ENCODE measurements at regions not wholly inside any gene's neighbourhood (a gene's known extent, or its start where the extent isn't known, plus 50 kb on each side); places are given as distances from the start of the nearest gene placed in this dataset.
"Not testable (repeated sequence)": the region's sequence is repeated elsewhere in the genome, so short reads cannot be mapped to it uniquely, and the experiment has no call there.

GRCh38 chr1:30164693-30165092 is 558.7 kb downstream of the MATN1 start:
- no peak for DNase-seq

DNA sequence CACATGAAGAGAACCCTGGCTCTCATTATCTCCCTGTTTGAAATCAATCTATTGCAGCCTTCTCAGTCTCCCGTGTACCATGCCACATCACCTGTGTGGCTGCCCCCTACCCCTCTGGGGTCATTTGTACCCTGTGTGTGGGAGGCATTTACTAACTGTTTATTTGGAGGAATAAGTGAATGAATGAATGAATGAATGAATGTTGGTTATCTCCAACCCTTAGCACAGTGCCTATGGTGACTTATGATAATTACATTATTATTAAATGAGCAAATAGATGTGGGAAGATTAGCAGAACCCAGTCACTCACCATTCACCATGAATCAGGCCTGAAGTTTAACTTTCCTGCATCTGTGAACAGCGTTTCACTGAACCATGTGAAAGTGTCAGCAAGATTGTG is 560.8 kb downstream of the MATN1 start:
- DNase-seq, result no peak

- peak in 1 of 3 experiments; percentile 63 for DNase-seq
These were observed 561.4 kb downstream of the MATN1 start for GRCh38 chr1:30161953-30162352.

DNA sequence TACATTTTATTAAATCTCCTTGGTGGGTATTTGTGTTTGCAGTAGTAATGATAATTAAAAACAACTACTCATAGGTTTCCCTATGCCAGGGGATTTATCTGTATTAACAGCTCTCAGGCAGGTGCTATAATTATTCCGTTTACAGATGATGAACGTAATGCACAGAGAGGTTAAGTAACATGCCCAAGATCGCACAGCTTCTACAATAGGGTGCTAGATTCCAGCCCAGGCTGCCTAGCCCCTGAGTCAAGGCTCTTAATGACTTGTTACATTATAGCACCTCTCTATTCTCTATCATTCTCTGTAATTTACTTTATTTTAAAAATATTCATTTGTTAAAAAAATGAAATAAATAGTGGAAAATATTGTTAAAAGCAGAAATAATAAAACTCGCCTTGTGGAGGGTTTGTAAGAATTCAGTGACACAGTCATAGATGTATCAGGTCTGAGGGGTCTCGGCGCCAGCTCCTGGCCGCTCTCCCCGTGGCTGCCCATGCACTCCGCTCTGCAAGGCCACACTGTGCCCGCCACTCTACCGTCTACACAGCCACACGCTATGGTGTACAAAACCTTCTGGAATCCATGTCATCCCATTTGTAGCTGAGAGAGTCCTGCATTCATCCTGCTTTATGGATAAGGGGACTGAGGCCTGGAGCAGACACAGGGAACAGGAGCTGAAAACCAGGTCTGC is 562.2 kb downstream of the MATN1 start:
- DNase-seq, result no peak

- DNase-seq, result no peak
These were observed 564.4 kb downstream of the MATN1 start for GRCh38 chr1:30159015-30159414.

DNA sequence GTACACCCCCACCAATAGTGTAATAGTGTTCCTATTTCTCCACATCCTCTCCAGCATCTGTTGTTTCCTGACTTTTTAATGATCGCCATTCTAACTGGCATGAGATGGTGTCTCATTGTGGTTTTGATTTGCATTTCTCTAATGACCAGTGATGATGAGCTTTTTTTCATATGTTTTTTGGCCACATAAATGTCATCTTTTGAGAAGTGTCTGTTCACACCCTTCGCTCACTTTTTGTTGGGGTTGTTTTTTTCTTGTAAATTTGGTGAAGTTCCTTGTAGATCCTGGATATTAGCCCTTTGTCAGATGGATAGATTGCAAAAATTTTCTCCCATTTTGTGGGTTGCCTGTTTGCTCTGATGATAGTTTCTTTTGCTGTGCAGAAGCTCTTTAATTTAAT is 567.7 kb downstream of the MATN1 start:
- DNase-seq, result not testable (repeated sequence)

DNA sequence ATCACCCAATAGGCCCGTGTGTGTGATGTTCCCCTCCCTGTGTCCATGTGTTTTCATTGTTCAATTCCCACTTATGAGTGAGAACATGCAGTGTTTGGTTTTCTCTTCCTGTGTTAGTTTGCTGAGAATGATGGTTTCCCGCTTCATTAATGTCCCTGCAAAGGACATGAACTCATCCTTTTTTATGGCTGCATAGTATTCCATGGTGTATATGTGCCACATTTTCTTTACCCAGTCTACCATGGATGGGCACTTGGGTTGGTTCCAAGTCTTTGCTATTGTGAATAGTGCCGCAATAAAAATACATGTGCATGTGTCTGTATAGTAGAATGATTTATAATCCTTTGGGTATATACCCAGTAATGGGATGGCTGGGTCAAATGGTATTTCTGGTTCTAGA is 568.1 kb downstream of the MATN1 start:
- not testable (repeated sequence) for DNase-seq

DNA sequence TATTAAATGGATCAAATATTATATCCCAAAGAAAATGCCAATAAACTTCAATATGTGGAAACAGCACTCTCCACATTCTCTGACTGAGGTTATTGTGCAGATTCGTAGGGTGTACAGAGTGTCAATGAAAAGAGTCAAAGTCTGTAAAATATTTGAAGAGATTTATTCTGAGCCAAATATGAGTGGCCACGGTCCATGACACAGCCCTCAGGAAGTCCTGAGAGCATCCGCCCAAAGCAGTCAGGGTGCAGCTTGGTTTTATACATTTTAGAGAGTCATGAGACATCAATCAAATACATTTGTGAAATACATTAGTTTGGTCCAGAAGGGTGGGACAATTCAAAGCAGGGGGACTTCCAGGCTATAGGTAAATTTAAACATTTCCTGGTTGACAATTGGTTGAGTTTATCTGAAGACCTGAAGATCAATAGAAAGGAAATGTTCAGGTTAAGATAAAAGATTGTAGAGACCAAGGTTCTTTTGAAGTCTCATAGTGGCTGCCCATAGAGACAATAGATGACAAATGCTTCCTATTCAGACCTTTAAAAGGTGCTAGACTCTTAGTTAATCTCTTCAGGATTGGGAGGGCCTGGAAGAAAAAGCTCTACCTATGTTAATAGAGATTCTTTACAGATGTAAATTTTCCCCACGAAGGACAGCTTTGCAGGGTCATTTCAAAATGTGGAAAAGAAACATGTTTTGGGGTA is 569.5 kb downstream of the MATN1 start:
- no peak for DNase-seq

DNA sequence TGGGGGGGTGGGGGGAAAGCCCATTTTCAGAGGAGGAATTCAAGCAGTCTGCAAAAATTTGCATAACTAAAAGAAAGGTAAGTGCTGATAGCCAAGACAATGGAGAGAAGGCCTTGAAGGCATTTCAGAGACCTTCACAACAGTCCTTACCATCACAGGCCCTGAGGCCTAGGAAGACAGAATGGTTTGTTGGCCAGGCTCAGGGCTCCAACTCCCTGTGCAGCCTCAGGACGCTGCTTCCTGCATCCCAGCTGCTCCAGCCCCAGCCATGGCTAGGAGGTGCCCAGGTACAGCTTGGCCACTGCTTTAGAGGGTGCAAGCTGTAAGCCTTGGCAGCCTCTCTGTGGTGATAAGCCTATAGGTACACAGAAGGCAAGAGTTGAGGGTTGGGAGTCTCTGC is 571.6 kb downstream of the MATN1 start:
- DNase-seq, result no peak

DNA sequence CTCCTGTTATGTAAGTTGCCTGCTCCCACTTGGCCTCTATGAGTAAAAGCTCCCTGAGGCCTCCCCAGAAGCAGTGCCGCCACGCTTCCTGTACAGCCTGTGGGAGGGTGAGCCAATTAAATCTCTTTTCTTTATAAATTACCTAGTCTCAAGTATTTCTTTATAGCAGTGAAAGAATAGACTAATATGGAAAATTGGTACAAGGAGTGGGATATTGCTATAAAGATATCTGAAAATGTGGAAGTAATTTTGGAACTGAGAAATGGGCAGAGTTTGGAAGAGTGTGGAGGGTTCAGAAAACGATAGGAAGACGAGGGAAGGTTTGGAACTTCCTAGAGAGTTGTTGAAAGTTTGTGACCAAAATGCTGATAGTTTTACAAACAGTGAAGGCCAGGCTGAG is 572.3 kb downstream of the MATN1 start:
- no peak for DNase-seq

DNA sequence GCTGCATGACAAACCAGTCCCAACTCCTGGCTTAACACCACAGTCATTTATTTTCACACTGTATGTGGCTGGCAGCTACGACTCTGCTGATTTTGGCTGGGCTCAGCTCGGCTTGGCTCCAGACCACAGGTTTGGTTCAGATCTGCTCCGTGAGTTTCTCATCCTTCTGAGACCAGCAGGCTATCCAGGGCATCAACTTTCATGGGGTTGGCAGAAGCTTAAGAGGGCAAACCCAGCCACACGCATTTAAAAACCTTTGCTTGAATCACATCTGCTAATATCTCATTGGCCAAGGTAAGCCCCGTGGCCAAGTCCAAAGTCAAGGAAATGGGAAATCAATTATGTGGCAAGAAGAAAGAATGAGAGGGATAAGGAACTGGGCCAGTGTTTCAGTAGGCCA is 574.2 kb downstream of the MATN1 start:
- no peak for DNase-seq

DNA sequence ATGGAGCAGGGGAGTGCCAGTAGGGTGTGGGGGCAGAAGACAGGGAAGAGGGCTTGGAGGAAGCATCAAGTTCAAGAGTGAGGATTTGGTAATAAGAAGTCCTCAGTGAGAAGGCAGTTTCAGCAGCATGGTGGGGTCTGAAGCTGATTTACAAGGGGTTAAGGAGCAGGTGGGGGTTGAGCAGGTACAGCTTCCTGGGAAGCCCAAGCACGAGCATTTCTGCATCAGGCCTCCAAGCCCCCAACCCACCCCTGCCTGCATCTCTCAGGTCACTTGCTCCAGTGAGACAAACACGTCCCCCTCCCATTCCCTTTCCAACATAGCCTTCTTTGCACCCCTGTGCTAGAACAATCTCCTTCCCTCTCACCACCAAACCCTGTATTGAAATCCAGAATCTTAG is 574.7 kb downstream of the MATN1 start:
- DNase-seq, result no peak

DNA sequence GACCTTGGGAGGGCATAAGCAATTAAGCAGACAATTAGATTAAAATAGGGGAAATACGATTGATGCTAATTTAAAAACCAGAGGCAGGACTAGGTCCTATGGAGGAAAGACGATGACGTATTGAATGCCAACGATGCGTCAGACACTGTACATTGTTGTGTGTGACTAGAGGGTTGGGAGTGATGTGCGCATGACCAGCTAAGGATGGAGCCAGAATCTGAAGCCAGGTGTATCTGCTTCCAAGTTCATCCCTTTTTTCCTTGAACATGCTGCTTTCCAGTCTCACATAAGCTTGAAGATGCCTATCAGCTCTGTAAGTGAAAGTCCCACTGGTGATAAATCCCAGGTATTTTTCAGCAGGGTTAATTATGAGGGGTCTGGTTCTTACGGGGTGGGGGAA is 576.2 kb downstream of the MATN1 start:
- DNase-seq, result no peak

DNA sequence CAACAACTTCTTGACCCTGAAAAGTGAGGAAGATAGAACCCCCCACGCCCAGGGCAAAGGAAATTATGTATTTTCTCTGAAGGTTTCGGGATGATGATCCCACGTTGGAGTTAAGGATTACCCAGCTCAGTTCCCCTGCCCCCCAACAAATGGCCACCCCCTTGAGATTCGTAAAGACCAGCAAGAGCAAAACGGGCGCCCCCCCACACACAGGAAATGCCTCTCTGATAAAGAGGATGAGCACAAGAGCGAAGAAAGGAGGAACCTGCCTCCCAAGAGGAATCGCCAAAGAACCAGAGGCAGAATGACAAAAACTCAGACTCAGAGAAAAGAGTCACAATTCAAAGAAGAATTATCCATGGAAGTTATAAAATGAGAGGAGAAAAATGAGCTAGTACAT is 576.9 kb downstream of the MATN1 start:
- no peak for DNase-seq

DNA sequence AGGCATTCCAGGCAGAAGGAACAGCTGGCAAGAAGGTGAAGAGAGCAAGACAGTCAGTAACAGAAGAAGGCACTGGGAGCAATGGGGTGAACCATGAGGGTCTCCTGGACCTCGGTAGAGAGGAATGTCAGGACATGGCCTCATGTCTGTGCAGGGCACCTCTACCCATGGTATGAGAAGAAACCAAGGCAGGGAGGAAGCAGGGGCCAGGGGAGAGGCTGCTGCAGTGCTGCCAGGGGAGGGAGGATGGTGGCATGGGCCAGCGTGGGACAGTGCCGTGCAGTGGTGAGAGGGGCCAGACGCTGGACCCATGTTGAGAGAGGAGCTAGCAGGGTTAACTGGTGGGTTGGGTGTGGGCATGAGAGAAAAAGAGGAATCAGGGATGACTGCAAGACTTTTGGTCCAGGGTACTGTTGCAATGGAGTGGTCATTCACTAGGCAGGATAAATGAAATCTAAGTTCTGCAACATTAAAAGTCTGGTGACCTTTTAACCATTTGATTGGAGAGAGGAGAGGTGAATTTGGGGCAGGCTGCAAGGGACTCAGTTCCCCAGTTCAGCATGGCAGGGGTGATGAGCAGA is 577.6 kb downstream of the MATN1 start:
- no peak for DNase-seq

DNA sequence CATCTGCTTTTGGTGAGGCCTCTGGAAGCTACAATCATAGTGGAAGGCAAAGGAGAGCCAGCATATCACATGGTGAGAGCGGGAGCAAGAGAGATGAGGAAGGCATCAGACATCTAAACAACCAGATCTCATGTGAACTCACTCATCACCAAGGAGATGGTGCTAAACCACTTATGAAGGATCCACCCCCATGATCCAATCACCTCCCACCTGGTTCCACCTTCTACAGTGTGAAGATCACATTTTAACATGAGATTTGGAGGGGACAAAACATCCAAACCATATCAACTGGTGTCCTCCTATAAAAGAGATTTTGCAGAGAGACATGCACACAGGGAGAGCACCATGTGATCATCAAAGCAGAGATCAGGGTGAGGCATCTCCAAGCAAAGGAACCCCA is 578.6 kb downstream of the MATN1 start:
- no peak for DNase-seq

- DNase-seq, result no peak
These were observed 579.9 kb downstream of the MATN1 start for GRCh38 chr1:30143517-30143916.

GRCh38 chr1:30140566-30140965 is 582.8 kb downstream of the MATN1 start:
- DNase-seq, result no peak

GRCh38 chr1:30138891-30139290 is 584.5 kb downstream of the MATN1 start:
- no peak for DNase-seq

DNA sequence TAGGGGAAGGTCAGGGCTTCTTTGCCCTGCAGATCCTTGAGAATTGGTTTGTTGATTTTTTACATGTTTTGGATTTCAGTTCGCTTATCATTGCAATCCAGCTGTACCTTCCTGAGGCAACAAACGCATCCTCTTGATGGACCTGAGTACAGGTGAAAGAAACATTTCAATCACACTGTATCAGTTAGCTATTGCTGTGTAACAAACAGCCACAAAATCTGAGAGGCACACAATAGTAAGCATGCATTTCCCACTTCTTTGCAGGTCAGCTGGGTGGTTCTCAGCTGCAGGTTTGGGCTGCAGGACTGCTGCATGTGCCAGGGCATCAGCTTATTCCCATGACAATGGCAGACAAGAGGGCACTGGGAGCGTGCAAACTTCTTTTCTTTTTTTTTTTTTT is 586.4 kb downstream of the MATN1 start:
- DNase-seq, result no peak

DNA sequence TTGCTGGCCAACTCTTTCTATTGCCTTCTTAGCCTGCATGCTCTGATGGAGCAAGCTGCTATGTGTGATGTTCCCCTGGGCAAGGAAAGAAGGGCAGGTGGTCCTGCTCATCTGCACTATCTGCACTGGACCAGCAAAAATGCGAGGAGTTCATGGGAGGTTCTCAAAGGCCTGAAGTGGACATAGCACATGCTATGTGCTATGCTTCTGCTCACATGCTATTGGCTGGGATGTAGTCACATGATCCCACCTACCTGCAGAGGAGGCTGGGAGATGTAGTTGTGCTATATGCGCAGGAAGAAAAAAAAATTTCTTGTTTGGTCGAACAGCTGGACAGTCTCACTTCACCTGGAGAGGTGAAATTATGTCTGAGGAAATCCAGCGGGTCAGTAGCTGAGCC is 587.7 kb downstream of the MATN1 start:
- DNase-seq, result no peak

DNA sequence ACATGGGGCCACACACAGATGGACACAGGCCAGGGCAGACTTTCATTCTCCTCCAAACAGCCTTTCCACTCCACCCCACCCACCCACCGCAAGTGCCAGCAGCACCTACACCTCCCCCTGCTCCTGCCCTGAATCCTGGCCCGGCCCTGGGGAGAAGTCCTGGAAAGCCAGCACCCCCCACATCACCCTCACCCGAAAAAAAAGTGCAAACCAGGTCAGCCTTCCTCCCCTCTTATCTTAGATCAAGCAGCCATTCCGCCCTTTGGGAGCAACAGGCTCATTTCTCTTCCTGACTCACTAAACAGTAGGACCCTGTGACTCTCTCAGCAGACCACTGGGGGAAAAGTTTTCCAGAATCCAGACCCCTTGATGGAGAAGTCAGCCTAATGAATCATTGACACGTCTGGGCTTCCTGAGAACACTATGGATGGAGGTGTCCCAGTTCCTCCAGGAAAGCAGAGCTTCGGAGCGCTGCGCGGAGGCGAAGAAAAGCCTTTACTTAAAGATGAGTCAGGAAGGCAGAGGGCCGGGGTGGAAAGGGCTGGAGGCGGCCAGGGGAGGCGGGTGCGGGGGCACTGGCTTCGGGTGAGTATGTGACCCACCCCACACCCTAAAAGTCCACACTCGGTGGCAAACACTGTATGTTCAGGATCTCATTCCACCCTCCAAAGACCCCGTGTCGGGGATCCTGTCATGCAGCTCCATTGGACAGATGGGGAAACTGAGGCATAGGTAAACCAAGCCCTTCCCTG is 588.7 kb downstream of the MATN1 start:
- DNase-seq, result no peak

- DNase-seq, result peak in 1 of 3 experiments; percentile 22
These were observed 589.9 kb downstream of the MATN1 start for GRCh38 chr1:30133414-30134055.

Measured in NCI-H1417 (cell line).